ENCODE measurements at regions not wholly inside any gene's neighbourhood (a gene's known extent, or its start where the extent isn't known, plus 50 kb on each side); places are given as distances from the start of the nearest gene placed in this dataset.

DNA sequence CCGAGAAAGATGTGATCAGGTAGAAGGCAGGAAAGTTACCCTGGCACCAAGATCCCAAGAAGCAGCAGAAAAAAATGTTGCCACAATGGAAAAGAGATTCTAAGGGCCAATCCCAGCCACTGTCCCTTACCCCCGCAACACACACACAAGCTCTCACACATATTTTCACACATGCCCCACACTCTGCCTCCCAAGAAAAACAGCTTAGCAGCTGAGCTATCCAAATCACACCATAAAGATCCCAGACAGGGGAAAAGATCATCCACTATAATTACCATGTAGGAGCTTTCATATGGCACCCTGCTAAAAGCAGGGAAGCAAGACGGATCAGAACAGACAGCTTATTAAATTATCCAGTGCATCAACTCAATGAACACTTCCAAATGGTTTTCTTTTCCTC lies 143.4 kb downstream of the FAM114A2 start:
- Histone ChIP-seq H3K27ac (no peak overlapping the region), H3K9me3 (replicated peaks) (no peaks in the 10 kb centered on the region), H3K4me1 (no peaks in the 10 kb centered on the region)

DNA sequence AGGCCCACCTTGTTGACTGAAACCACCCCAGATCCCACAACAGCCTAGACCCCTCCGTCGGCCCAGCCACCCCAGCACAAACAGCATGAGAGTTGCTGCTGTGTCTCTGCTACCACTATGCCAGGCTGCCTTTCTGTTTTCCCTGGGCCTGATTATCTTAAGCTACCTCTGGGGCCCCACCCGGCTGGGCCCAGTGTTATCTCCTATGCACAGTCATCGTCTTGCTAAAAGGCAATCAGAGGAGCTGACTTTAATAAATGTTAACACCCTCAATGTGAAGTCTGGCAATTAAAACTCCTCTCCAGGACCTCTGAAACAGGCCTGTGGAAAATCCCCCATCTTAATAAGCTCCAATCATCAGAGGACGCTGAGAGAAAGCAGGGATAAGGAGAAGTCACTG lies 144.9 kb downstream of the FAM114A2 start:
- DNase-seq = no peak
- Histone ChIP-seq H3K27me3 (no peaks in the 10 kb centered on the region; the same call in 1 of the 2 replicates), H3K36me3 (no peaks in the 10 kb centered on the region), H3K9me3 (replicated peaks) (no peaks in the 10 kb centered on the region), H3K4me1 (no peaks in the 10 kb centered on the region), H3K4me3 (no peak overlapping the region), H3K27ac (no peak overlapping the region)

More for the DNA sequence above, 143.4 kb downstream of the FAM114A2 start:
- no peak for DNase-seq
- H3K4me3 ChIP-seq = no peak overlapping the region
- H3K27me3 ChIP-seq = no peaks in the 10 kb centered on the region; the same call in 1 of the 2 replicates
- no peaks in the 10 kb centered on the region for H3K36me3 ChIP-seq

DNA sequence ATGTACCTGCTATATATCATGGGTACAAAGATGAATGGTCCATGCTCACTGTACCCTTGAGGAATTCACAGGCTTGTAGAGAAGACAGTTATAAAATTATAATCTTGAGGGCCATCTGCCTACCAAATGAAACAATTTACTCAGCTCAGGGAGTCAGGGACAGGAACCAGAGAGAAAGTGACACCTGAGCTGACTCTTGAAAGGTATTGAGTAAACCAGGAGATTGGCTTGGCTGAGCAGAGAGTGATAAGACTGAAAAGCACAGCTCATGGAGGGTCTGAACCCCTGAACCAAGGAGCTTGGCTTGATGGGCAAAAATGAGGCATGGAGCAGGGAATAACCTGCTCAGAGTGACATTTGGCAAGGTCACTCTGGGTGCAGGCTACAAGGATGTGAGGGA lies 147.3 kb downstream of the FAM114A2 start:
- H3K4me1 ChIP-seq = no peaks in the 10 kb centered on the region
- no peak for DNase-seq
- H3K27ac ChIP-seq = no peak overlapping the region
- no peak overlapping the region for H3K4me3 ChIP-seq
- H3K9me3 ChIP-seq (replicated peaks) = no peaks in the 10 kb centered on the region
- H3K27me3 ChIP-seq = no peaks in the 10 kb centered on the region; the same call in 1 of the 2 replicates
- no peaks in the 10 kb centered on the region for H3K36me3 ChIP-seq

DNA sequence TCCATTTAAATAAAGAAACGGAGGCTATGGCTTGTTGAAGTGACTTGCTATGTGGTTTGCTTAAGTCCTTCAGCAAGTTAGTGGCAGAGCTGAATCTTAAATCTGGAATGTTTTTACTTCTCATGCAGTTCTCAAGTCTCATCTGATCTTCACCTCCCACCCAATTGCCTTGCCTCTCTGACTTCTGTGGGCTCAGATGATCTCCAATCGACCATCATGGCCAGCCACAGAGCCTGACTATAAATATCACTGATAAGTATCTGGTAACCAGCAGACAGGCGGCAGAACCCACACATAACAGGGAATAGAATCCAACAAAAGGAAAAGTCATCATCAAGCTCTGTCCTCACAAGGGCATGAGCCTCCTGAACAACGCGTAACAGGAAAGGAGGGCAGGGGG lies 149.9 kb downstream of the FAM114A2 start:
- Histone ChIP-seq H3K27me3 (peaks cover under 1% of the 10 kb centered on the region; the same call in 1 of the 2 replicates), H3K36me3 (no peaks in the 10 kb centered on the region), H3K4me3 (no peak overlapping the region), H3K4me1 (no peaks in the 10 kb centered on the region), H3K27ac (no peak overlapping the region), H3K9me3 (replicated peaks) (no peaks in the 10 kb centered on the region)
- DNase-seq = no peak

DNA sequence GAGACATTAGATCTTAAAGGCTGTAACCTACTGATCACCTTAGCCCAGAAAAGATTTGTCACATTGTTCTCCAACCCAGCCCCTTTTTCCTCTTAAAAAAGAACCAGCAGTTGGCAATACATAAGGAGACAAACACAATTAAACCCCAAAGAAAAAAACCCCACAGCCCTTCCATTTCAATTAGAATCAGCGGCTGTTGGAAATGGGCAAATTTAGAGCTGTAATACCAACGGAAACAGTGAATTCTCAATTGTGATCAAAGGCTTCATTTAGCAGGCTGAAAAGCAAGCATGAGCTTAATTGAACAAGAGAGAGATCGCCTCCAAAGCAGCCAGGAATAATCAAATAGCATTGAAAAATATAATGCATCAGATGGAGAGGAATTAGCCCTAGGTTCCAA lies 153.6 kb downstream of the FAM114A2 start:
- DNase-seq = no peak
- H3K4me1 ChIP-seq = no peaks in the 10 kb centered on the region
- H3K27me3 ChIP-seq = peaks cover 5% of the 10 kb centered on the region; the same call in 1 of the 2 replicates
- H3K4me3 ChIP-seq = no peak overlapping the region
- H3K27ac ChIP-seq = no peak overlapping the region
- no peaks in the 10 kb centered on the region for H3K36me3 ChIP-seq
- H3K9me3 ChIP-seq (replicated peaks) = no peaks in the 10 kb centered on the region

DNA sequence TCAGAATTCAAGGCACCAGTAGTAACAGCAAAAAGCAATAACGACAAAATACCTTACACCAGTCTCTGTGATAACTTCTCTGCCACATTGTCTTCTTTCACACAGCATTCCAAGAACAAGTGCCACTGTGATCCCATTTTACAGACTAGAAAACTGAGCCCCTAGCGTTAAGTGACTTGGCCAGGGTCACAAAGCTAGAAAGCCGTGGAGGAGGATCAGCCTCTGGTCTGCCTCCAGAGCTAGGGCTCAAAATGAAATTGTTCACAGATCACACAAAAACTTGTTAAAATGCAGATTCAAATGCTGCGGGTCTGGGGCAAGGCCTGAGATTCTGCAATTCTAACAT lies 154.1 kb downstream of the FAM114A2 start:
- Histone ChIP-seq H3K4me1 (no peaks in the 10 kb centered on the region), H3K27me3 (peaks cover 5% of the 10 kb centered on the region; the same call in 1 of the 2 replicates), H3K9me3 (replicated peaks) (no peaks in the 10 kb centered on the region), H3K4me3 (no peak overlapping the region), H3K27ac (no peak overlapping the region), H3K36me3 (no peaks in the 10 kb centered on the region)
- no peak for DNase-seq

DNA sequence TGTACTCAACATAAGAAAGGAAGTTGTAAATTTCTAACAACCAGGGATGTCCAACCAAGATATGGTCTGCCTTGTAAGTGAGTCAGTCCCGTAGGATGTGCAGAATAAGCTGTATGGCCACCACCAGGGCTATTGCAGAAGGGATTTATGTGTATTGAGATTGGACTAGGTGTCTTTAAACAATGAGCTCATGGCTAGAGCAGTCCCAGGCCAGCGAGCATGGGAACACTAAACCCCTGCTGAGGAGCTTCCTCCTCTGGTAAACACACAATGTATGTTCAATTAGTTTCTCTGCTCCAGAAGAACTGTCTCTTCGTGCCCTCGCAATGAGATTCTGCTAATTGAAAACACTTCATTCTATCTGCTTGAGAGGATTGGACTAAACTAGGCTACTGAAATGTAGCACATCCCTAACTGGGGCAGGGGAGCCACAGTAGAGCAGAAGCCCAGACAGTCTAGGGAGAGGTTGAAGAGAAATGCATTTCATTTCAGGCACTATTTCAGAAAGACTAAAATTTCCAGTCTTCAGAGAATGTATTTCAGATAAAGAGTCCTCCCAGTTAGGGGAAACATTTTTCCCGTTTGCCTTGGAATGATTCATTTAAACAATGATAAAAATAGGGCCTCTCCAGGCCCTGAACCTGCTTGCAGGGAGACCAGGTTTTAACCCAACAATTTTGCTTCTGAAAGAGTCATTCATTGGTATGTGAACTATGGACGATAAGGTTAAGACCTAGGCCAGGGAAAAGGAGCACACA lies 154.7 kb downstream of the FAM114A2 start:
- Histone ChIP-seq H3K36me3 (no peaks in the 10 kb centered on the region), H3K9me3 (replicated peaks) (no peaks in the 10 kb centered on the region), H3K27ac (no peak overlapping the region), H3K4me3 (no peak overlapping the region), H3K4me1 (no peaks in the 10 kb centered on the region), H3K27me3 (peaks cover 5% of the 10 kb centered on the region; the same call in 1 of the 2 replicates)
- no peak for DNase-seq

DNA sequence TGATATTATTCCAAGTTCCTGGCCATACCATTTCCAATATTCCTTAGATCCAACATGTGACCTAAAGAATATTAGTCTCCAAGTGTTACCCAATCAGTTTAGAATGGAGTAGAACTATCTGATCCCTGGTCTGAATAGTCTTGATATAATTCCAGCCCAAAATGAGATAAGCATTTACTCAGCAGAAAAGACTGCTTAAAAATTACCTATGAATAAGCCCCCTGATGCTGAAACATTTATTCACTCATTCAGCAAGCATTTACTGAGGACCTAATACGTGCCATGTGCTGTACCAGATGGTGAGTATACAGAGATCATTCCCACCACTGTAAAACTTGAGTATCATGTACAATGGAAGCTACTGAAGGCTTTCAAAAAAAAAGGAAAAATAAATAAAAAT lies 157.0 kb downstream of the FAM114A2 start:
- Histone ChIP-seq H3K27me3 (peaks cover 5% of the 10 kb centered on the region; the same call in 1 of the 2 replicates), H3K27ac (no peak overlapping the region), H3K36me3 (no peaks in the 10 kb centered on the region), H3K9me3 (replicated peaks) (no peaks in the 10 kb centered on the region), H3K4me3 (no peak overlapping the region), H3K4me1 (no peaks in the 10 kb centered on the region)
- DNase-seq = no peak

DNA sequence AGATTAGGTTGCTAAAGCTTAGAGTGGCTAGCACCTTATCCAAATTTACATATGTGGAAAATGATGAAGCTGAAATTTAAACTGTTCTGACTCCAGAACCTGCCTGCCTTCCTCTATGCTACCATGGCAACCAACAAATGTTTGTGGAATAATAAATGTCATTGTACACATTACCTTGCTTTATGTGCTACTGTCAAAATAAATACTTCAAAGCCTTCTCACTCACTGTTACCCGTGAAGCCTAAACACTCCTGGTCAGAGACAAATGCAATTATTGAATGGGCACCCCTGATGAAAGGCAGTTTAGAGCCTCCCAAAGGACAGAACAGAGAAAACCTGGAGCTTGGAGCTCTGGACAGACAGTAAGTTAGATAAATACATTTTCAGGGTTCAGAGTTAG lies 158.6 kb downstream of the FAM114A2 start:
- Histone ChIP-seq H3K27me3 (peaks cover 5% of the 10 kb centered on the region; the same call in 1 of the 2 replicates), H3K9me3 (replicated peaks) (no peaks in the 10 kb centered on the region), H3K4me3 (no peak overlapping the region), H3K4me1 (no peaks in the 10 kb centered on the region), H3K36me3 (no peaks in the 10 kb centered on the region), H3K27ac (no peak overlapping the region)
- DNase-seq = no peak

DNA sequence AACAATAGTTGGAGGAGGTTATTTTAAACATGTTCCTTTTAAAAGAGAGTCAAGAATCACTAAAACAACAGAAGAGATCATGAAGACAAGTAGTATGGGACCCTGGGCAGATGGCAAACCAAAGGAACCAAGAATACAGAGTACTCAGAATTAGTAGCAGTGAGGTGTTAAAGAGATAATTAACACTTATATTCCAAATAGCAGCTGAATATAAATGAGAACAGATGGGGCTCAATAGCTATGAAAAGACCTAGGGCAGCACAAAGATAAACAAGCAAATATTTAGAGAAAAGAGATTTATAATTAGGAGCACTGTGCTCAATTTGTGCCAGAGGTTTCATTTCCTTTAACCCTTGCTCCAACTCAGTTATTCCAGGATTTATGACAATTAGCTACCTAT lies 159.1 kb downstream of the FAM114A2 start:
- no peak for DNase-seq
- no peaks in the 10 kb centered on the region for H3K36me3 ChIP-seq
- no peak overlapping the region for H3K27ac ChIP-seq
- peaks cover 5% of the 10 kb centered on the region; the same call in 1 of the 2 replicates for H3K27me3 ChIP-seq
- no peak overlapping the region for H3K4me3 ChIP-seq
- no peaks in the 10 kb centered on the region for H3K9me3 ChIP-seq (replicated peaks)
- H3K4me1 ChIP-seq = no peaks in the 10 kb centered on the region

DNA sequence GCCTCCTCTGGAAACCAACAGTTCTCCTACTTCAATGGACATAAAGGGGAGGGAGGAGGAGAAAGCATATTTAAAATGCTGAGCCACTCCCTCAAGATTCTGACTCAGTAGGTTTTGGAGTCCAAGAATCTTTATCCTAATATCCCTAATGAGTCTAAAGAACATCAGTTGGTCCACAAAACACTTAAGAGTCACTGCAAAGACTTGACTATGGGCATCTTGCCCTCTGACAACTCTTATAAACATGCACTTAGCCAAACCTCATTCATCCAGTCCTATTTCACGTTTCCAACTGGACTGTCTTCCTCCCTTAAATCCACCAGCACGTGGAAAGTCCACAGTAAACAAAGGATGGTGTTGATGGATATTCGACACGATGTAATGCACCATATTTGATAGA lies 172.5 kb downstream of the FAM114A2 start:
- no peak overlapping the region for H3K4me3 ChIP-seq
- H3K4me1 ChIP-seq = peaks cover 8% of the 10 kb centered on the region
- no peak for DNase-seq
- no peaks in the 10 kb centered on the region for H3K9me3 ChIP-seq (replicated peaks)
- H3K27me3 ChIP-seq = no peaks in the 10 kb centered on the region
- no peaks in the 10 kb centered on the region for H3K36me3 ChIP-seq
- H3K27ac ChIP-seq = no peak overlapping the region

DNA sequence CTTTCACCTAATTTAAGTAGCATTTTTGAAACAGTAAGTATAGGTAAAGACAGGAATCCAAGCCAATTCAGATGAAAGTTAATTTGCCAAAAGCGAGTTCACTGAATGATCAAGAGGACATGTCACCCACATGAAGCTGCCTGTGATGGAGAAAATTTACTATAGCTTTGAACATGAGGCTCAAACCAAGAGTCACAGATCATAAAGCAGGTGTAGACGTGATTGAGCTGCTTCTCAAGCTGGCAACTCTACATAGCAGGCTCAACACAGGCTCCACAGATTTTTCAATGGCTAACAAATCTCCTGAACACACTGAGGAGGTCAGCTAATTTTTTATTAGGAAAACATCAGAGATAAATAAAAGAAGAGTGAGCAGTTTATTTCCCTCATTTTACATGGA lies 173.7 kb downstream of the FAM114A2 start:
- no peak for DNase-seq
- no peak overlapping the region for H3K27ac ChIP-seq
- no peaks in the 10 kb centered on the region for H3K27me3 ChIP-seq
- H3K4me3 ChIP-seq = no peak overlapping the region
- H3K36me3 ChIP-seq = no peaks in the 10 kb centered on the region
- peaks cover 8% of the 10 kb centered on the region for H3K4me1 ChIP-seq
- no peaks in the 10 kb centered on the region for H3K9me3 ChIP-seq (replicated peaks)

DNA sequence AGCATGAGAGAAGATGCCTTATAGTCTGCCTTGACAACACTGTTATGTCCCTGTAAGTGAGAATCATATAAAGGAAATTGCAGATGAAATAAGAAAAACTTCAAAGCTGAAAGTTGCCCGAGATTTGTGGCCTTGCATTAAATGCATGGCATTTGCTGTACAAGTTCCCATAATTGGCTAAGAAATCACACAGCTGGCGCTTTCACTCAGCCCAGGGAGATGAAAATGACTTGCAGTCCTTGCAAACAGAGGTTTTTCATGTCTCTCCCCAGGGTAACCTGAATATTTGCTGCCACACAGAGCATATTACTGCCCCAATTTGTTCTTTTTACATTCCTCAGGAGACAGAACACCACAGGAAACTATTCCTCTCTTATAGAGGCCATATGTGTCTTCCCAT lies 174.8 kb downstream of the FAM114A2 start:
- Histone ChIP-seq H3K9me3 (replicated peaks) (no peaks in the 10 kb centered on the region), H3K27ac (0 out of 2 replicates have a peak overlapping the region, but pooled peaks have one; percentile 5), H3K27me3 (no peaks in the 10 kb centered on the region), H3K4me3 (no peak overlapping the region), H3K4me1 (peaks cover 8% of the 10 kb centered on the region), H3K36me3 (no peaks in the 10 kb centered on the region)
- peak; percentile 61 to 70 for DNase-seq
